ENCODE measurements at regions not wholly inside any gene's neighbourhood (a gene's known extent, or its start where the extent isn't known, plus 50 kb on each side); places are given as distances from the start of the nearest gene placed in this dataset.

DNA sequence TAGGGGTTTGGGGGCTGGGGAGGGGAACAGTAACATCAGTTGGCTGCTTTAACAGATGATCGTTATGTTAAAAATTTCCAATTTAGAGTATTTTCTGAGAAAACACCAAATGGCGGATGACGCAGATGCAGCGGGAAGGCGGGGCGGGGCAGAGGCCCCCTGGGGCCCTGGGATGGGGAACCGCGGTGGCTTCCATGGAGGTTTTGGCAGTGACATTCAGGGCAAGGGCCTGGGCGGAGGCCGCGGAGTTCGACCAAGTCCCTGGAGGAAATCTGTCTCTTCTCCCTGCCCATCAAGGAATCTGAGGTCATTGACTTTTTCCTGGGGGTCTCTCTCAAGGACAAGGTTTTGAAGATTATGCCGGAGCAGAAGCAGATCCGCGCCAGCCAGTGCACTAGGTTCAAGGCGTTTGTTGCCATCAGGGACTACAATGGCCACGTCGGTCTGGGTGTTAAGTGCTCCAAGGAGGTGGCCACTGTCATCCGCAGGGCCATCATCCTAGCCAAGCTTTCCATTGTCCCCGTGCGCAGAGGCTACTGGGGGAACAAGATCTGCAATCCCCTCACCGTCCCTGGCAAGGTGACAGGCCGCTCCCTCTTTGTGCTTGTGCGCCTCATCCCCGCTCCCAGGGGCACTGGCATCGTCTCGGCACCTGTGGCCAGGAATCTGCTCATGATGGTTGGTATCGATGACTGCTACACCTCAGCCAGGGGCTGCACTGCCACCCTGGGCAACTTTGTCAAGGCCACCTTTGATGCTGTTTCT is 310.2 kb downstream of the PTPRC start:
- Histone ChIP-seq H3K4me1 (ENCODE audit: control insufficient read depth, insufficient read depth, low read length) (no peaks in the 10 kb centered on the region), H3K27me3 (ENCODE audit: control insufficient read depth, insufficient read depth, low read length) (no peaks in the 10 kb centered on the region), H3K4me3 (ENCODE audit: low read depth in 2 of 2, low read length in 2 of 2) (no peak overlapping the region), H3K9me3 (ENCODE audit: control insufficient read depth, insufficient read depth, low read depth, low read length) (no peaks in the 10 kb centered on the region), H3K36me3 (ENCODE audit: control insufficient read depth, insufficient read depth, low read length) (no peaks in the 10 kb centered on the region), H3K27ac (ENCODE audit: low read length) (no peak overlapping the region)
- DNase-seq (ENCODE audit: low read depth, low spot score) (no peak), ATAC-seq (no peak)
- in situ Hi-C loops (cut with HindIII; ENCODE audit: low pct_unique_long_range_greater_than_20kb, low sequenced_read_pairs) (no loop called here), intact Hi-C loops (cut with micrococcal nuclease; ENCODE audit: unreplicated experiment) (no loop called here)
- BruUV-seq (replicated peaks), result no TSS peak
- TF ChIP-seq REST (IDR thresholded peaks at IDR 0.05; ENCODE audit: insufficient read depth in 1 of 2, low read depth in 2 of 2, low read length in 1 of 2), result no peak
- no peak for TF ChIP-seq TCF7L2 (IDR thresholded peaks at IDR 0.05; ENCODE audit: low read depth, low read length)
- no peak for TF ChIP-seq SIN3A (IDR thresholded peaks at IDR 0.05; ENCODE audit: borderline replicate concordance, insufficient read depth, low read depth, low read length)
- no peak for TF ChIP-seq POLR2AphosphoS5 (IDR thresholded peaks at IDR 0.05; ENCODE audit: low read depth, low read length)
- TF ChIP-seq, protein P1, sequence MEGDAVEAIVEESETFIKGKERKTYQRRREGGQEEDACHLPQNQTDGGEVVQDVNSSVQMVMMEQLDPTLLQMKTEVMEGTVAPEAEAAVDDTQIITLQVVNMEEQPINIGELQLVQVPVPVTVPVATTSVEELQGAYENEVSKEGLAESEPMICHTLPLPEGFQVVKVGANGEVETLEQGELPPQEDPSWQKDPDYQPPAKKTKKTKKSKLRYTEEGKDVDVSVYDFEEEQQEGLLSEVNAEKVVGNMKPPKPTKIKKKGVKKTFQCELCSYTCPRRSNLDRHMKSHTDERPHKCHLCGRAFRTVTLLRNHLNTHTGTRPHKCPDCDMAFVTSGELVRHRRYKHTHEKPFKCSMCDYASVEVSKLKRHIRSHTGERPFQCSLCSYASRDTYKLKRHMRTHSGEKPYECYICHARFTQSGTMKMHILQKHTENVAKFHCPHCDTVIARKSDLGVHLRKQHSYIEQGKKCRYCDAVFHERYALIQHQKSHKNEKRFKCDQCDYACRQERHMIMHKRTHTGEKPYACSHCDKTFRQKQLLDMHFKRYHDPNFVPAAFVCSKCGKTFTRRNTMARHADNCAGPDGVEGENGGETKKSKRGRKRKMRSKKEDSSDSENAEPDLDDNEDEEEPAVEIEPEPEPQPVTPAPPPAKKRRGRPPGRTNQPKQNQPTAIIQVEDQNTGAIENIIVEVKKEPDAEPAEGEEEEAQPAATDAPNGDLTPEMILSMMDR (IDR thresholded peaks at IDR 0.05), result no peak
- ChIA-PET POLR2A (no interaction called here), CTCF (no interaction called here)

- Histone ChIP-seq H3K4me3 (ENCODE audit: low read depth in 2 of 2, low read length in 2 of 2) (no peak overlapping the region), H3K36me3 (ENCODE audit: control insufficient read depth, insufficient read depth, low read length) (no peaks in the 10 kb centered on the region), H3K4me1 (ENCODE audit: control insufficient read depth, insufficient read depth, low read length) (no peaks in the 10 kb centered on the region), H3K27me3 (ENCODE audit: control insufficient read depth, insufficient read depth, low read length) (no peaks in the 10 kb centered on the region), H3K9me3 (ENCODE audit: control insufficient read depth, insufficient read depth, low read depth, low read length) (peaks cover 2% of the 10 kb centered on the region; the same call in 1 of the 2 replicates), H3K27ac (ENCODE audit: low read length) (no peak overlapping the region)
- no TSS peak for BruUV-seq (replicated peaks)
- ChIA-PET CTCF (no interaction called here), POLR2A (interaction anchor here (0.7 kb wide), 1 partner anchor 18 kb away, joined by 3 read pairs; no protein-coding TSS in a partner anchor)
- in situ Hi-C loops (cut with HindIII; ENCODE audit: low pct_unique_long_range_greater_than_20kb, low sequenced_read_pairs) (no loop called here), intact Hi-C loops (cut with micrococcal nuclease; ENCODE audit: unreplicated experiment) (no loop called here)
- no peak for ATAC-seq
- no peak for TF ChIP-seq TCF7L2 (IDR thresholded peaks at IDR 0.05; ENCODE audit: low read depth, low read length)
- TF ChIP-seq, protein P1 (IDR thresholded peaks at IDR 0.05), result no peak
- TF ChIP-seq POLR2AphosphoS5 (IDR thresholded peaks at IDR 0.05; ENCODE audit: low read depth, low read length), result no peak
- TF ChIP-seq REST (IDR thresholded peaks at IDR 0.05; ENCODE audit: insufficient read depth in 1 of 2, low read depth in 2 of 2, low read length in 1 of 2), result no peak
- no peak for TF ChIP-seq SIN3A (IDR thresholded peaks at IDR 0.05; ENCODE audit: borderline replicate concordance, insufficient read depth, low read depth, low read length)
- no peak for DNase-seq (ENCODE audit: low read depth, low spot score)
Measured at GRCh38 chr1:198950036-198950435, 311.2 kb downstream of the PTPRC start.
